ENCODE measurements at regions not wholly inside any gene's neighbourhood (a gene's known extent, or its start where the extent isn't known, plus 50 kb on each side); places are given as distances from the start of the nearest gene placed in this dataset.

DNA sequence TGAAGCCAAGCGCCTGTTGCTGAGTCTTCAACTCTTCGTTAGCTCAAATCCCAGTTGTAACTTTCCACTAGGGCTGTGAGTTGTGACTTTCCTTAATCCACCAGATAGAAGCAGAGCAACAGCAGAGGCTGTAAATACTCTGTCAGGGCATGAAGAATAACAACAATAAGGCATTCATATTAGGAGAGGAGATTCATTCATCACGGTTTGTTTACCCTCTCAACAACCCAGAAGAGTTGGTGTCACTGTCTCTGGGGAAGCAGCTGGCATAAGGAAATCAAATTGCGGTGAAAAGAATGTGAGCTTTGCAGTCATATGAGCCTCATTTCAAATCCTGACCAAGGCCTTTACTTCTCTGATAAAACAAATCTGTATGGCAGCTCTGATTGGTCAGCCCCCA, 184.8 kb downstream of the SHQ1 start:
- Histone ChIP-seq H3K9me3 (no peaks in the 10 kb centered on the region), H3K27me3 (no peaks in the 10 kb centered on the region), H3K4me1 (peaks cover 0 to 3% of the 10 kb centered on the region in 2 donors), H3K4me3 (no peak overlapping the region), H3K27ac (no peak overlapping the region), H3K36me3 (no peaks in the 10 kb centered on the region)
- in situ Hi-C loops (cut with MboI; ENCODE audit: low sequenced_read_pairs in 4 of 4) (loop anchor here in 1 of 4 donors (25.0 kb wide), 1 partner anchor 424 kb away; no protein-coding TSS in a partner anchor), intact Hi-C loops (cut with DNase I; ENCODE audit: low total_unique reads) (loop anchor here (5.0 to 10.0 kb wide), 2 partner anchors 154 to 421 kb away; no protein-coding TSS in a partner anchor)
- TF ChIP-seq POLR2A (IDR thresholded peaks at IDR 0.05): no peak
- TF ChIP-seq, protein P1, sequence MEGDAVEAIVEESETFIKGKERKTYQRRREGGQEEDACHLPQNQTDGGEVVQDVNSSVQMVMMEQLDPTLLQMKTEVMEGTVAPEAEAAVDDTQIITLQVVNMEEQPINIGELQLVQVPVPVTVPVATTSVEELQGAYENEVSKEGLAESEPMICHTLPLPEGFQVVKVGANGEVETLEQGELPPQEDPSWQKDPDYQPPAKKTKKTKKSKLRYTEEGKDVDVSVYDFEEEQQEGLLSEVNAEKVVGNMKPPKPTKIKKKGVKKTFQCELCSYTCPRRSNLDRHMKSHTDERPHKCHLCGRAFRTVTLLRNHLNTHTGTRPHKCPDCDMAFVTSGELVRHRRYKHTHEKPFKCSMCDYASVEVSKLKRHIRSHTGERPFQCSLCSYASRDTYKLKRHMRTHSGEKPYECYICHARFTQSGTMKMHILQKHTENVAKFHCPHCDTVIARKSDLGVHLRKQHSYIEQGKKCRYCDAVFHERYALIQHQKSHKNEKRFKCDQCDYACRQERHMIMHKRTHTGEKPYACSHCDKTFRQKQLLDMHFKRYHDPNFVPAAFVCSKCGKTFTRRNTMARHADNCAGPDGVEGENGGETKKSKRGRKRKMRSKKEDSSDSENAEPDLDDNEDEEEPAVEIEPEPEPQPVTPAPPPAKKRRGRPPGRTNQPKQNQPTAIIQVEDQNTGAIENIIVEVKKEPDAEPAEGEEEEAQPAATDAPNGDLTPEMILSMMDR (IDR thresholded peaks at IDR 0.05 in 4 of 5, conservative IDR thresholded peaks at IDR 0.05 in 1 of 5): no peak
- DNase-seq (no peak), ATAC-seq (no peak)

DNA sequence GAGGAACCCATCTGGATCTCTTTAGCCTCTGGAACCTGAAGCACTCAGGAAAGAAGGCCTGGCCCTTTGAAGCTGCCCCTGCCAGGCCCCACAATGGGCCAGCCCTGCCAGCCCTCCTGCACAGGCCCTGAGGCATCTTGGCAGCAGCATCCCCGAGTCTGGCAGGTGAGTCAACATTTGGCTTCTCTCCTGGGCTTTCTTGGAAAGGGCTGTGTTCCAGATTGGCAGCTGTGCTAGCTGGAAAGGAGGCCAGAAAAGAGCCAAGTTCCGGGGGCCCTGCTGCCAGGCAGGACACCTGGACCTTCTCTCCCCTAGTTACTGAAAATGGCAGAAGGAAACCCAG, 187.2 kb downstream of the SHQ1 start:
- H3K27ac ChIP-seq: no peak overlapping the region
- intact Hi-C loops (cut with DNase I; ENCODE audit: low total_unique reads): loop anchor here (5.0 to 10.0 kb wide), 2 partner anchors 156 to 424 kb away; no protein-coding TSS in a partner anchor

DNA sequence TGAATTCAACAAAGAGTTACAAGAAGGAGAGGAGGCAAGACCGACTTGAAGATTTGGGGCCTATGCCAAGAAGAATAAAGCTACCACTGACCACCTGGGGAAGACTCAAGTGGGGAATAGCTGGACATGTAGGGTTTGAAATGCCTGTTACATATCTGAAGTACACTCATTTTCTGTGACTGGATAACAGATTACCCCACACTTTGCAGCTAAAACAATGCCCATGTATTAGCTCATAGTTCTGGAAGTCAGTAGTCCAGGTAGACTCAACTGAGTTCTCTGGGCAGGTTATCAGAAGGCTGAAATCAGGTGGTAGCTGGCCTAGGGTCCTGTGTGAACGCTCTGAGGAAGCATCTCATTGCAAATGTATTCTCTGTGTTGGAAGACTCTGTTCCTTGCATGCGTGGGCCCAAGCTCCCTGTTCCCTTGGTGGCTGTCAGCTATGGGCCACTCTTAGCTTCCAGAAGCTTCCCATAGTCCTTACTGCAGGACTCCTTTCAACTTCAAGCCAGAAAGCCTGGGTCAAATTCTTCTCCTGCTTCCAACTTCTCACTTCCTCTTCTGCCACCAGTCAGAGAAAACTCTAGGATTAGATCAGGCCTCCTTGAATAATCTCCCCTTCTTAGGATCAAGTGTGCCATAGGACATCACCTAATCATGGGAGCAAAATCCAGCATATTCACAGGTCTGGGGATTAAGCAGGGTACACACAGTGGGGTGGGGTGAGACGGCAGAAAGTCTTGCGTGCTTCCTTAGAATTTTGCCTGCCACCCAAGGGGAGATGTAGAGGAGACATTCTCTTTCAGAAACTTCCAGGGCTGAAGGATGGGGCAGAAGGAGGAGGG, 187.8 kb downstream of the SHQ1 start:
- no peaks in the 10 kb centered on the region for H3K9me3 ChIP-seq

More for the DNA sequence above, 187.2 kb downstream of the SHQ1 start:
- ATAC-seq: peak; percentile 93 to 99
- DNase-seq: peak; percentile 50 to 71
- TF ChIP-seq, protein P1 (IDR thresholded peaks at IDR 0.05 in 4 of 5, conservative IDR thresholded peaks at IDR 0.05 in 1 of 5): no peak
- TF ChIP-seq POLR2A (IDR thresholded peaks at IDR 0.05): no peak
- Histone ChIP-seq H3K9me3 (no peaks in the 10 kb centered on the region), H3K4me1 (peaks cover 0 to 3% of the 10 kb centered on the region in 2 donors), H3K36me3 (no peaks in the 10 kb centered on the region), H3K4me3 (no peak overlapping the region), H3K27me3 (peaks cover 0 to 2% (median 0%) of the 10 kb centered on the region in 3 donors)
- in situ Hi-C loops (cut with MboI; ENCODE audit: low sequenced_read_pairs in 4 of 4): loop anchor here in 1 of 4 donors (25.0 kb wide), 1 partner anchor 426 kb away; no protein-coding TSS in a partner anchor

DNA sequence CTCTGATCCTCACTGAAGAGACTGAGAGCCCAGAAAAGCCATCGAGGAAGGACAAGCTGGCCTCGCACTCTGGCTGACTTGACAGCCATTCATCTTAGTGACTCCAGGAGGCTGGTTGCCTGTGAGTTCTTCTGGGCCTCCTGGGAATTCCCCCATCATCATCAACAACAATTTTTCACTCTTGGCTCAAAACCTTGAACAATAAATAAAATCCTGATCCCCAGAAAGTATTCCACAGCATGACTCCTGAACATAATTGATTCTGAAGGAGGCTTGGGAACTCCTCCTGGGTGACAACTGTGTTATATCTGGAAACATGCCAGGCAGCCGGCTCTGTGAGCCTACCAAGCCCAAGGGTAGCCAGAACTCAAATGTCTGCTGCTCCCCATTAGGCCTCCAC, 188.6 kb downstream of the SHQ1 start:
- no peak for TF ChIP-seq POLR2A (IDR thresholded peaks at IDR 0.05)
- TF ChIP-seq, protein P1 (IDR thresholded peaks at IDR 0.05 in 4 of 5, conservative IDR thresholded peaks at IDR 0.05 in 1 of 5): no peak
- peaks cover 3 to 7% of the 10 kb centered on the region in 2 donors for H3K4me1 ChIP-seq
- H3K36me3 ChIP-seq: no peaks in the 10 kb centered on the region
- in situ Hi-C loops (cut with MboI; ENCODE audit: low sequenced_read_pairs in 4 of 4) (loop anchor here in 1 of 4 donors (25.0 kb wide), 1 partner anchor 428 kb away; no protein-coding TSS in a partner anchor), intact Hi-C loops (cut with DNase I; ENCODE audit: low total_unique reads) (no loop called here)
- no peak for ATAC-seq
- H3K27ac ChIP-seq: no peak overlapping the region
- peaks cover 9 to 16% (median 10%) of the 10 kb centered on the region in 3 donors for H3K27me3 ChIP-seq
- no peaks in the 10 kb centered on the region for H3K9me3 ChIP-seq
- no peak for DNase-seq
- H3K4me3 ChIP-seq: no peak overlapping the region

More for the DNA sequence above, 187.8 kb downstream of the SHQ1 start:
- TF ChIP-seq, protein P1 (IDR thresholded peaks at IDR 0.05 in 4 of 5, conservative IDR thresholded peaks at IDR 0.05 in 1 of 5): no peak
- no peak for TF ChIP-seq POLR2A (IDR thresholded peaks at IDR 0.05)
- in situ Hi-C loops (cut with MboI; ENCODE audit: low sequenced_read_pairs in 4 of 4) (loop anchor here in 1 of 4 donors (25.0 kb wide), 1 partner anchor 427 kb away; no protein-coding TSS in a partner anchor), intact Hi-C loops (cut with DNase I; ENCODE audit: low total_unique reads) (loop anchor here (5.0 to 10.0 kb wide), 2 partner anchors 157 to 424 kb away; no protein-coding TSS in a partner anchor)
- no peak for DNase-seq
- Histone ChIP-seq H3K36me3 (no peaks in the 10 kb centered on the region), H3K27ac (no peak overlapping the region), H3K4me1 (peaks cover 0 to 3% of the 10 kb centered on the region in 2 donors), H3K4me3 (no peak overlapping the region), H3K27me3 (peaks cover under 1 to 8% (median 4%) of the 10 kb centered on the region in 3 donors)
- no peak for ATAC-seq

Measured in gastrocnemius medialis (tissue), 4 donors.